Mucosa of descending colon (tissue), 3 donors: ENCODE measurements at regions not wholly inside any gene's neighbourhood (a gene's known extent, or its start where the extent isn't known, plus 50 kb on each side); places are given as distances from the start of the nearest gene placed in this dataset.

Experiments
- ATAC-seq: fragments of 200-7000 bp; cut with Tn5 transposase; one replicate; pipeline ENCODE4 v1.9.1; 2020; ENCODE audit warnings: mild to moderate bottlenecking, moderate library complexity
- DNase-seq, 3 donors: peaks; one replicate each; pipeline ENCODE4 v3.0.0-alpha.2; 2020
- H3K36me3 ChIP-seq: fragments of 200-600 bp; one replicate; pipeline ENCODE4 v1.8.0; 2021; ENCODE audit warnings: low read depth, mild to moderate bottlenecking
- H3K4me1 ChIP-seq: fragments of 200-600 bp; one replicate; pipeline ENCODE4 v1.8.0; 2021; ENCODE audit warnings: low read depth, mild to moderate bottlenecking
- H3K4me3 ChIP-seq: fragments of 200-600 bp; one replicate; pipeline ENCODE4 v1.8.0; 2021; ENCODE audit warnings: mild to moderate bottlenecking
- H3K9me3 ChIP-seq: fragments of 200-600 bp; one replicate; pipeline ENCODE4 v1.8.0; 2021; ENCODE audit warnings: mild to moderate bottlenecking
- intact Hi-C, 2 donors: fragments of 100-400 bp; cut with DNase I in 1 of 2; cut with micrococcal nuclease in 1 of 2; formaldehyde crosslinking; loops; one replicate each; pipeline versions ENCODE4 v1.11.0 to v1.11.1; 2022; cut with DNase I, micrococcal nuclease
- TF ChIP-seq, protein P1 (sequence below): fragments of 200-600 bp; IDR thresholded peaks from one replicate; pipeline ENCODE4 v1.8.0; 2022; ENCODE audit warnings: antibody characterized with exemption, mild to moderate bottlenecking
- donor health status: DM: no; HTN: no; CAD: no; lungs with moderate emphysema.
- donor health status: DM: no; HTN: no; CAD: no.
- donor health status: DM: no; HTN: yes; CAD: no.

DNA sequence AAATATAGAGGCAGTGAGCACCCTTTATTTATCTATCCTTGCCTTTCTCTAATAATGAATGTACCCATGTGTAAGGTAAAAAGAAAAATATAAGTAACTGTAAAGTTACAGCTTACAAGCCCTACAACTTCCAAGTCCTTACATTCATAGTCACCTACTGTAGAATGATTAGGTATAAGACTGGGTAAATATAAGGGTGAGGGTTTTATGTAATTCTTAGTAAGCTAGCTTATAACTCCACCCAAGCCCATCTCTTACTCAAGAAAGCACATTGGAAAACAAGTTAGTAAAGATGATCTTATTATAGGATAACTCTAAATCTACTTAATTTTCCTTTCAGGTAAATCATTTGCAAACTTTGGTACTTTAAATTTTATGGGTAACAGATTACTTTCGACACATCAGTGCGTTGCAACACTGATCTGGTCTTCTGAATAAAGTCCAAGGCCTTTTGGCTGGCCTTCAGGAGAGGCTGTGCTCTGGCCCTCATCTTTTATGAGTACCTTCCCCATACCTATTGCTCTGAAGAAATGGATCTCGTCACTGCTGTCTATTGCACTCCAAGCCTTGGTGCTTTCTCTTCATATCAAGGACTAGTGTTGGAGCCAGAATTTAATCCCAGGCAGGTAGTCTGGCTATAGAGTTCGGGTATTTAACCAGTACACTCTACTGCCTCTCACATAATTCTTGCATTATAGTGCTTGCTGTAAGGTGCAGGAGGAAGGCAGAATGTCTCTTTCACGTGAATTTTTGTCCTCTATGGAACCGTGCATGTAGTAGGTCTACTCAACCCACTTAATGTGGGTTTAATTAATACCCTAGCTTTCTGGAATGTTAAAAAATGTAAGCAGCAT is 443.6 kb upstream of the AR start:
- Histone ChIP-seq H3K4me1 (no peaks in the 10 kb centered on the region), H3K4me3 (no peak overlapping the region), H3K36me3 (no peaks in the 10 kb centered on the region), H3K9me3 (no peaks in the 10 kb centered on the region)
- intact Hi-C loops, result no loop called here
- DNase-seq (peak in 1 of 3 donors; percentile 7), ATAC-seq (peak; percentile 70)
- TF ChIP-seq, protein P1, sequence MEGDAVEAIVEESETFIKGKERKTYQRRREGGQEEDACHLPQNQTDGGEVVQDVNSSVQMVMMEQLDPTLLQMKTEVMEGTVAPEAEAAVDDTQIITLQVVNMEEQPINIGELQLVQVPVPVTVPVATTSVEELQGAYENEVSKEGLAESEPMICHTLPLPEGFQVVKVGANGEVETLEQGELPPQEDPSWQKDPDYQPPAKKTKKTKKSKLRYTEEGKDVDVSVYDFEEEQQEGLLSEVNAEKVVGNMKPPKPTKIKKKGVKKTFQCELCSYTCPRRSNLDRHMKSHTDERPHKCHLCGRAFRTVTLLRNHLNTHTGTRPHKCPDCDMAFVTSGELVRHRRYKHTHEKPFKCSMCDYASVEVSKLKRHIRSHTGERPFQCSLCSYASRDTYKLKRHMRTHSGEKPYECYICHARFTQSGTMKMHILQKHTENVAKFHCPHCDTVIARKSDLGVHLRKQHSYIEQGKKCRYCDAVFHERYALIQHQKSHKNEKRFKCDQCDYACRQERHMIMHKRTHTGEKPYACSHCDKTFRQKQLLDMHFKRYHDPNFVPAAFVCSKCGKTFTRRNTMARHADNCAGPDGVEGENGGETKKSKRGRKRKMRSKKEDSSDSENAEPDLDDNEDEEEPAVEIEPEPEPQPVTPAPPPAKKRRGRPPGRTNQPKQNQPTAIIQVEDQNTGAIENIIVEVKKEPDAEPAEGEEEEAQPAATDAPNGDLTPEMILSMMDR, result no peak

DNA sequence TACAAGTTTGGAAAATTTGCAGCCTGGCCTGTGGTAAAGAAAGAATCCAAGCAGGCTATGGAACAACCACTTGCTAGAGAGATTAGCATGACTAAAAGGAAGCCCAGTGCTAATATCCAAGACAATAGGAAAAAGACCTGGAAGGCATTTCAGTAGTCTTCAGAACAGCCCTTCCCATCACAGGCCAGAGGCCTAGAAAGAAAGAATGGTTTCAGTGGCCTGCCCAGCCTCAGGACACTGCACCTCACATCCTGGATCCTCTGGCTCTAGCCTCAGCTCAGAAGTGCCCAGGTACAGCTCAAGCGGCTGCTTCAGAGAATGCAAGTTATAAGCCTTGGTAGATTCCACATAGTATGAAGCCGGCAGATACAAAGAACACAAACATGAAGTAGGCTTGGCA is 449.8 kb upstream of the AR start:
- Histone ChIP-seq H3K36me3 (no peaks in the 10 kb centered on the region), H3K4me3 (no peak overlapping the region), H3K9me3 (no peaks in the 10 kb centered on the region), H3K4me1 (no peaks in the 10 kb centered on the region)
- ATAC-seq, result no peak
- no peak for DNase-seq
- TF ChIP-seq, protein P1, result no peak
- intact Hi-C loops, result no loop called here

DNA sequence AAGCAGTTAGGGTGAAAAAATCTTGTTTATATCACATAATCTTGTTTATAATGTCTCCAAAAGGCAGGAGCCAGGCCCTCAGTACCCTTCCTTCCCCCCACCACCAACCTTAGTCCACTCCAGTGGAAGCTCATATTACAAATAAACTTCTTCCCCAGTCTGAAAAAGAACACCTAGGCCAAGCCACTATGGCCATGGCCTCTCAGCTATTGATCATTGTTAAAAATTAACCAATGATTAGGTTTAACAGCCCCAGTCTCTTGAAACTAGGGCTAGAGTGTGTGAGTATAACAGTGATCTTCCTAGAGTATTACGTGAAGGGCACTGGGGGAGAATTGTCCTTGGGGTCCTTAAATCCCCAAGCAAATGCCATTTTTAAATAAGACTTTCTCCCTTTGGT is 411.9 kb upstream of the EDA2R start:
- TF ChIP-seq, protein P1, result no peak
- ATAC-seq, result no peak

DNA sequence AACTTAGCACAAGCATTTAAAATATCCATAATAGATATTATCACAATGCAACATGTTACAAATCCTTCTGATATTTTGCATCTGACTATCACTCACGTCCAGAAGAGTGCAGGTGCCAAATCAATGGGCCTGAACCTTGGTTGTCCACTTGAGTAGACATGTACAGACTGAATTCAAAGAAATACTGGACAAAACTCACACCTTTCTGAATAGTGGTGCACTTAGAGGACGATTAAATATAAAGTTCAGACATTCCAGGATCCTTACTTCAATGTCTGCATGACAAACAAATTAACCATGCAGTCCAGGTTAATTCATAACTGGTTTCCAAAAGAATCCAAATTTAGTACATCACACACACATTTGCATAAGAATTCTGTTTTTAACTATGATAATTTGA is 406.0 kb upstream of the EDA2R start:
- intact Hi-C loops, result no loop called here
- Histone ChIP-seq H3K36me3 (no peaks in the 10 kb centered on the region), H3K4me3 (no peak overlapping the region), H3K9me3 (no peaks in the 10 kb centered on the region), H3K4me1 (no peaks in the 10 kb centered on the region)
- ATAC-seq (no peak), DNase-seq (no peak)
- TF ChIP-seq, protein P1, result no peak

More for the DNA sequence above, 411.9 kb upstream of the EDA2R start:
- intact Hi-C loops, result no loop called here
- no peak overlapping the region for H3K4me3 ChIP-seq
- H3K36me3 ChIP-seq, result no peaks in the 10 kb centered on the region
- no peaks in the 10 kb centered on the region for H3K9me3 ChIP-seq
- DNase-seq, result no peak
- no peaks in the 10 kb centered on the region for H3K4me1 ChIP-seq

DNA sequence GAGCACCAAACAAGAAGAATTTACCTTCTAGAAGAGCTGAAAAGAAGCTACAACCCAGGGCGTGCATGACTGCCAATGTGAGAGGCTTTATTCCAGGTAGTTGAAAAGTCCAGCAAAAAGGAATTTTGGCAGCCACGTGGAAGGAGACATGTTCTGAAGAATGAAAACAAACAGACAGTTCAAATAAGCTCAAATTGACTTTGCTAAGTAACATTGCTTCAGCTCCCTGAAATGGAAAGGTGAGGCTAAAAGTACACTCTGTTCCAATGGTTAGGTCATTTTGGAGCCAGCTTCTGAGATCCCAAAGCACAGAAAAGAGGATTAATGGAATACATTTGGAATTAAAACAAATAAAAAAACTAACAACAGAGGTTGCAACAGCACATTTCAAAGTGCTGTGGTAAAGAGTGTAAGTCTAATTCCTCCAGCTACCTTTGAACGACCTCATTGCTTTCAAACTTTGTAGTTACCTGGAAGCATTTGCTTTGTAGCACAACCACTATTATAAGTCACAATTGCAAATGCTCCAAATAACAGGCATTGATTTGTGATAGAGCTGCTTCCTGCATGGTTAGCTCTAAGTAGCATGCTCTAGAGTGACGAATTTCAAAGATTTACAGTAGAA is 405.3 kb upstream of the EDA2R start:
- Histone ChIP-seq H3K36me3 (no peaks in the 10 kb centered on the region), H3K4me1 (no peaks in the 10 kb centered on the region), H3K4me3 (no peak overlapping the region), H3K9me3 (no peaks in the 10 kb centered on the region)
- no peak for ATAC-seq
- TF ChIP-seq, protein P1, result no peak
- intact Hi-C loops, result no loop called here
- DNase-seq, result no peak
